H1 (cell line): ENCODE measurements at regions not wholly inside any gene's neighbourhood (a gene's known extent, or its start where the extent isn't known, plus 50 kb on each side); places are given as distances from the start of the nearest gene placed in this dataset.

Source experiments
- CTCF ChIA-PET: fragments of 300-600 bp; sonication (Branson Sonifier 250); formaldehyde crosslinking; loops from one replicate; lab custom pipeline; 2021; ENCODE audit not compliant: partially characterized antibody; lab: Charles Lee
- POLR2A ChIA-PET: fragments of 300-600 bp; sonication (Branson Sonifier 250); formaldehyde crosslinking; loops from one replicate; lab custom pipeline; 2021; ENCODE audit warnings: inconsistent platforms; ENCODE audit not compliant: partially characterized antibody; lab: Charles Lee
- DNase-seq, 2 experiments: peaks; one replicate each; pipeline versions ENCODE4 v3.0.0 to v3.0.0-alpha.2; 2010 to 2022; ENCODE audit warnings: low spot score in 2 of 2, low read depth in 1 of 2, mixed read lengths in 1 of 2
- FAIRE-seq: peaks from 2 replicates; lab custom pipeline; 2011; peaks lifted over from hg19 to GRCh38; lab: Jason Lieb, UNC
- H2AFZ ChIP-seq: 2 replicates; pipeline ENCODE4 v1.8.1; 2012; ENCODE audit warnings: low read length, inconsistent platforms
- H2AK5ac ChIP-seq: 2 replicates; pipeline ENCODE4 v1.6.1; 2013; ENCODE audit warnings: low read depth, low read length
- H2BK120ac ChIP-seq: replicated peaks from 2 replicates; pipeline ENCODE3; 2013; ENCODE audit warnings: low read depth, low read length, inconsistent platforms
- H2BK12ac ChIP-seq: 2 replicates; pipeline ENCODE4 v1.6.1; 2013; ENCODE audit warnings: low read depth, low read length
- H2BK15ac ChIP-seq: 2 replicates; pipeline ENCODE4 v1.6.1; 2013; ENCODE audit warnings: low read length
- H2BK20ac ChIP-seq: 2 replicates; pipeline ENCODE4 v1.6.1; 2013; ENCODE audit warnings: low read length
- H2BK5ac ChIP-seq: 2 replicates; pipeline ENCODE4 v1.6.1; 2013; ENCODE audit warnings: low read depth, low read length
- H3K14ac ChIP-seq: 2 replicates; pipeline ENCODE4 v1.6.1; 2013; ENCODE audit warnings: inconsistent platforms; ENCODE audit not compliant: insufficient read length
- H3K18ac ChIP-seq: 2 replicates; pipeline ENCODE4 v1.6.1; 2013; ENCODE audit warnings: low read length; ENCODE audit errors: extremely low read depth
- H3K23ac ChIP-seq: 2 replicates; pipeline ENCODE4 v1.6.1; 2013; ENCODE audit warnings: inconsistent platforms; ENCODE audit not compliant: insufficient read length
- H3K23me2 ChIP-seq: 2 replicates; pipeline ENCODE4 v1.6.1; 2013; ENCODE audit warnings: low read depth, low read length
- H3K27ac ChIP-seq: 2 replicates; pipeline ENCODE4 v1.6.1; 2011; ENCODE audit warnings: low read depth, low read length, inconsistent platforms
- H3K27me3 ChIP-seq, 4 experiments: replicated peaks in 1 of 4; 1 replicate in 1 of 4; 2 replicates in 3 of 4; pipeline versions ENCODE4 v1.6.1 to v1.8.1; 2011 to 2013; ENCODE audit warnings: low read length in 3 of 4, mild to moderate bottlenecking in 3 of 4, inconsistent platforms in 2 of 4, mixed read lengths in 2 of 4, moderate library complexity in 1 of 4; ENCODE audit not compliant: control insufficient read depth in 3 of 4, insufficient read depth in 3 of 4; ENCODE audit errors: extremely low read depth in 1 of 4
- H3K36me3 ChIP-seq, 4 experiments: 2 replicates each; pipeline versions ENCODE4 v1.6.1 to v1.8.1; 2011 to 2013; ENCODE audit warnings: mild to moderate bottlenecking in 4 of 4, low read length in 3 of 4, moderate library complexity in 2 of 4, control low read depth in 1 of 4, inconsistent platforms in 1 of 4; ENCODE audit not compliant: insufficient read depth in 4 of 4, control insufficient read depth in 2 of 4
- H3K4ac ChIP-seq: replicated peaks from 2 replicates; pipeline ENCODE3; 2013; ENCODE audit warnings: low read length, low read depth, mixed read lengths, inconsistent platforms; ENCODE audit not compliant: insufficient read length
- H3K4me1 ChIP-seq, 4 experiments: replicated peaks in 1 of 4; 1 replicate in 1 of 4; 2 replicates in 3 of 4; pipeline versions ENCODE4 v1.6.1 to v1.8.1; 2011 to 2013; ENCODE audit warnings: low read length in 3 of 4, inconsistent platforms in 2 of 4, mixed read lengths in 1 of 4; ENCODE audit not compliant: insufficient read depth in 4 of 4, control insufficient read depth in 3 of 4
- H3K4me2 ChIP-seq, 2 experiments: 2 replicates each; pipeline versions ENCODE4 v1.6.1 to v1.8.1; 2011 to 2013; ENCODE audit warnings: low read depth in 2 of 2, low read length in 2 of 2, control low read depth in 1 of 2, inconsistent platforms in 1 of 2, mild to moderate bottlenecking in 1 of 2; ENCODE audit not compliant: insufficient read depth in 1 of 2
- H3K4me3 ChIP-seq, 4 experiments: fragments of 200-600, 300-600 bp in 1 of 4; sonication (generic), shearing (Covaris generic), sonication (Bioruptor Twin) in 1 of 4; 2 replicates each; pipeline versions ENCODE4 v1.5.1 to v1.8.1; 2011 to 2016; ENCODE audit warnings: low read length in 4 of 4, low read depth in 3 of 4, control low read depth in 2 of 4, inconsistent platforms in 2 of 4, mild to moderate bottlenecking in 2 of 4, mixed read lengths in 1 of 4, moderate library complexity in 1 of 4; ENCODE audit not compliant: insufficient read depth in 2 of 4; ENCODE audit errors: extremely low read depth in 1 of 4
- H3K56ac ChIP-seq: replicated peaks from 2 replicates; pipeline ENCODE3; 2013; ENCODE audit warnings: low read depth, mild to moderate bottlenecking, mixed read lengths, low read length, inconsistent platforms; ENCODE audit not compliant: insufficient read length
- H3K79me1 ChIP-seq: 2 replicates; pipeline ENCODE4 v1.6.1; 2013; ENCODE audit warnings: low read depth, low read length, control low read depth
- H3K79me2 ChIP-seq, 2 experiments: 2 replicates each; pipeline versions ENCODE4 v1.6.1 to v1.8.1; 2012 to 2013; ENCODE audit warnings: low read length in 2 of 2, mild to moderate bottlenecking in 2 of 2, inconsistent platforms in 1 of 2; ENCODE audit not compliant: insufficient read depth in 2 of 2, control insufficient read depth in 1 of 2
- H3K9ac ChIP-seq, 4 experiments: replicated peaks in 1 of 4; 1 replicate in 1 of 4; 2 replicates in 3 of 4; pipeline versions ENCODE4 v1.6.1 to v1.8.1; 2011 to 2013; ENCODE audit warnings: low read depth in 3 of 4, low read length in 3 of 4, control low read depth in 2 of 4, mild to moderate bottlenecking in 2 of 4, moderate library complexity in 2 of 4, inconsistent platforms in 1 of 4; ENCODE audit errors: extremely low read depth in 1 of 4
- H3K9me3 ChIP-seq, 2 experiments: 2 replicates each; pipeline versions ENCODE4 v1.6.1 to v1.8.1; 2012 to 2013; ENCODE audit warnings: mild to moderate bottlenecking in 2 of 2, moderate library complexity in 2 of 2, control low read depth in 1 of 2, inconsistent platforms in 1 of 2, low read depth in 1 of 2, low read length in 1 of 2, mixed read lengths in 1 of 2; ENCODE audit not compliant: insufficient read depth in 2 of 2
- H4K20me1 ChIP-seq, 2 experiments: replicated peaks in 1 of 2; 2 replicates each; pipeline versions ENCODE3 to v1.8.1; 2011 to 2013; ENCODE audit warnings: inconsistent platforms in 2 of 2, low read length in 2 of 2, mild to moderate bottlenecking in 1 of 2; ENCODE audit not compliant: insufficient read depth in 2 of 2, control insufficient read depth in 1 of 2
- H4K5ac ChIP-seq: 2 replicates; pipeline ENCODE4 v1.6.1; 2013; ENCODE audit warnings: low read length, low read depth, mixed read lengths, inconsistent platforms; ENCODE audit not compliant: insufficient read length
- H4K8ac ChIP-seq: 2 replicates; pipeline ENCODE4 v1.8.0; 2013; ENCODE audit warnings: mild to moderate bottlenecking, moderate library complexity, low read length, inconsistent platforms; ENCODE audit not compliant: insufficient read depth; ENCODE audit errors: extremely low read depth
- H4K91ac ChIP-seq: replicated peaks from 2 replicates; pipeline ENCODE3; 2013; ENCODE audit warnings: low read length, mixed read lengths, inconsistent platforms; ENCODE audit not compliant: insufficient read length
- ATF3 ChIP-seq: IDR thresholded peaks from 2 replicates; pipeline ENCODE4 v1.6.1; 2011; ENCODE audit warnings: low read depth, mild to moderate bottlenecking, low read length; ENCODE audit not compliant: insufficient read depth
- CTCF ChIP-seq, 3 experiments: IDR thresholded peaks; 1 replicate in 2 of 3; 2 replicates in 1 of 3; pipeline versions ENCODE4 v1.5.1 to v1.6.1; 2011; ENCODE audit warnings: low read length in 3 of 3, mild to moderate bottlenecking in 3 of 3, inconsistent platforms in 2 of 3, low read depth in 1 of 3, moderate library complexity in 1 of 3; ENCODE audit not compliant: insufficient read depth in 1 of 3; ENCODE audit errors: control extremely low read depth in 1 of 3
- RAD21 ChIP-seq, 2 experiments: IDR thresholded peaks in 1 of 2; conservative IDR thresholded peaks in 1 of 2; 2 replicates each; pipeline ENCODE4 v1.6.1; 2011; ENCODE audit warnings: low read depth in 2 of 2, low read length in 2 of 2, improper control_type of control experiment in 1 of 2, inconsistent platforms in 1 of 2, mild to moderate bottlenecking in 1 of 2, moderate library complexity in 1 of 2
- RFX5 ChIP-seq: IDR thresholded peaks from 2 replicates; pipeline ENCODE4 v1.6.1; 2011; ENCODE audit warnings: low read depth, low read length, improper control_type of control experiment, borderline replicate concordance
- RNF2 ChIP-seq: fragments of 200-900, 300-1000 bp; sonication (generic); IDR thresholded peaks from 2 replicates; pipeline ENCODE4 v1.7.1; 2016; ENCODE audit warnings: borderline replicate concordance, low read depth, mild to moderate bottlenecking, antibody characterized with exemption, low read length; ENCODE audit not compliant: poor library complexity, severe bottlenecking; ENCODE audit errors: missing control alignments
- SIX5 ChIP-seq: IDR thresholded peaks from 2 replicates; pipeline ENCODE4 v1.6.1; 2011; ENCODE audit warnings: mild to moderate bottlenecking, low read depth, low read length
- SP4 ChIP-seq: IDR thresholded peaks from 2 replicates; pipeline ENCODE4 v1.6.1; 2012; ENCODE audit warnings: low read length, inconsistent platforms
- TEAD4 ChIP-seq: IDR thresholded peaks from 2 replicates; pipeline ENCODE4 v1.6.1; 2012; ENCODE audit warnings: low read depth, low read length, inconsistent platforms, mixed read lengths
- WGBS, 2 experiments: shearing (Covaris generic) in 1 of 2; methylation state at CpG; one replicate each; pipeline versions ENCODE4 v1.1.6 to v1.1.7; 2013 to 2015; ENCODE audit warnings: low lambda C conversion rate in 2 of 2, mixed read lengths in 2 of 2, inconsistent platforms in 1 of 2, low coverage in 1 of 2, missing lambda C conversion rate in 1 of 2; ENCODE audit not compliant: insufficient replicate concordance in 2 of 2, insufficient coverage in 1 of 2, insufficient read length in 1 of 2; ENCODE audit errors: extremely low coverage in 1 of 2, missing lambda C conversion rate in 1 of 2; 5-methylcytosine and 5-hydroxymethylcytosine counted together

GRCh38 chr5:33068786-33069185, 357.7 kb downstream of the NPR3 start:
- Histone ChIP-seq H3K23ac (no peak overlapping the region), H2AK5ac (no peak overlapping the region), H2BK15ac (no peak overlapping the region), H3K79me1 (no peaks in the 10 kb centered on the region), H3K27me3 (no peaks in the 10 kb centered on the region), H3K4me3 (no peak overlapping the region), H4K8ac (no peak overlapping the region), H3K23me2 (no peaks in the 10 kb centered on the region), H2BK5ac (no peak overlapping the region), H3K79me2 (no peaks in the 10 kb centered on the region), H3K36me3 (no peaks in the 10 kb centered on the region), H2BK12ac (no peak overlapping the region), H3K9ac (no peak overlapping the region), H3K14ac (no peak overlapping the region), H3K18ac (no peak overlapping the region), H2AFZ (no peak overlapping the region), H3K27ac (no peak overlapping the region), H3K4me2 (no peak overlapping the region), H4K91ac (no peak overlapping the region), H3K9me3 (no peaks in the 10 kb centered on the region), H4K20me1 (no peaks in the 10 kb centered on the region), H2BK120ac (no peak overlapping the region), H3K4me1 (no peaks in the 10 kb centered on the region), H2BK20ac (no peak overlapping the region), H3K4ac (no peak overlapping the region), H3K56ac (no peak overlapping the region), H4K5ac (no peak overlapping the region)
- no peak for DNase-seq
- POLR2A ChIA-PET = no interaction called here
- FAIRE-seq = no peak
- CTCF ChIA-PET = interaction anchor here (0.5 to 0.7 kb wide), 2 partner anchors 20 to 333 kb away, joined by 3 to 4 read pairs; no protein-coding TSS in a partner anchor
- WGBS, 2 experiments = 92% methylated on average over 1 of the region's 1 CpG; no CpG with 5 or more reads in 1 of the 2 experiments
- no peak for TF ChIP-seq ATF3
- no peak for TF ChIP-seq TEAD4
- no peak for TF ChIP-seq SIX5
- TF ChIP-seq RNF2 = no peak
- TF ChIP-seq CTCF (IDR thresholded peaks at IDR 0.05; ENCODE audit: control extremely low read depth in 1 of 3, insufficient read depth in 1 of 3, low read depth in 1 of 3, low read length in 3 of 3) = no peak
- TF ChIP-seq RFX5 = no peak
- TF ChIP-seq SP4 = no peak
- no peak for TF ChIP-seq RAD21 (IDR thresholded peaks at IDR 0.05 in 1 of 2, conservative IDR thresholded peaks at IDR 0.05 in 1 of 2; ENCODE audit: low read depth in 2 of 2, low read length in 2 of 2)
